Bone marrow (tissue), 2 donors: ENCODE measurements at regions not wholly inside any gene's neighbourhood (a gene's known extent, or its start where the extent isn't known, plus 50 kb on each side); places are given as distances from the start of the nearest gene placed in this dataset.
"Not testable (repeated sequence)": the region's sequence is repeated elsewhere in the genome, so short reads cannot be mapped to it uniquely, and the experiment has no call there.

Experiments
- DNase-seq, 2 donors: peaks; one replicate each; lab custom pipeline; 2025; lab: John Stamatoyannopoulos, UW

DNA sequence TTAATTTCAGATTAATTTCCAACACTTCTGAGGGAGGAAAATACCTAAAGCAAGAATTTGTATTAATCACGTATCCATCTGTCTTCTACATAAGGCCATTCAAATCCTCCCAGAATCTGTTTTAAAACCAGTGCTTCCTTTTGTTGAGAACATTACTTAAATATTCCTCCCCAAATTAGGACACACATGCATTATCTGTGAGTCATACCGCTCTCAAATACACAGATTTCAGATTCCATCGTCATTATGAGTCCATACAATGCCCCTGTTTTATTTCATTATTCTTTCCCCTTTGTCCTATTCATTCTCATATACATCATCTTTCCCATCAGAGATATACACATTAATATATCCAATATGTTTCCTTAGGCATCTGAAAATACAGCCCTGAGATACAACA, 57.3 kb upstream of the PRSS12 start:
- DNase-seq, result no peak

- no peak for DNase-seq
Observed at GRCh38 chr4:118417325-118417724, 64.5 kb upstream of the PRSS12 start.

GRCh38 chr4:118417800-118418199, 65.0 kb upstream of the PRSS12 start:
- DNase-seq, result not testable (repeated sequence)

DNA sequence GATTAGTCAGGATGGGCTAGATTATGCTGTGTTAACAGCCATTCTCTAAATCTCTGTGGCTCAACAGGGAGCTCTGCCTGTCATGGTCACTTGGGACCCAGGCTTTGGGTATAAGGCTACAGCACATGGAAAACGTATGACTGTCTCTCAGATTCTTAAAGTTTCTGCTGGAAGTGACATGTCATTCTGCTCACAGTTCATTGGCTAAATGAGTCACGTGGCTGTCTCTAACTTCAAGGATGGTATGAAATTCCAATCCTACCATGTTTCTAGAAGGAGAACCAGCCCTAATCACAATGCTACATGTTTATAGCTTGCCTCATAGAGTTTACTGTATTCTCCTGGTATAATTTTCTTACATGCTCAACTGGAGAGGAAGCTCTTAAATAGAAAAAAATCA, 65.6 kb upstream of the PRSS12 start:
- not testable (repeated sequence) for DNase-seq

DNA sequence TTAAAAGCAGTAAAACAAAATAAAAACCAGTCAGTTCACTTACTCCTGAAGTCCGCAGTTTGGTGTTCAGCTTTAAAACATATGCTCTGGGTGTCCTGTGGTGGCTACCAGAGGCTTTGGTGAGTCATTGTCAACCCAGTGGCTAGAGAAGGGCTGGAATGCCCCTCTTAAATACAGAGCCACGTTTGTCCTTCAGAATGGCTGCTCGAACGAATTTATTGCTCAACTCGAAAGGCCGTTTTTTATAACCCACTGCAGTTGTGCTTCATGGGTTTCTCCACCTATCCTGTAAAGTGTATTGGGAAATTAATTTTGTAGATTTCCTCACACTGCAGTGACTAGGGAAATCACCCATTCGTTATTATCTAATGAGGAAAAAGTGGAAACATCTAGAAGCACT, 66.8 kb upstream of the PRSS12 start:
- DNase-seq, result not testable (repeated sequence)

DNA sequence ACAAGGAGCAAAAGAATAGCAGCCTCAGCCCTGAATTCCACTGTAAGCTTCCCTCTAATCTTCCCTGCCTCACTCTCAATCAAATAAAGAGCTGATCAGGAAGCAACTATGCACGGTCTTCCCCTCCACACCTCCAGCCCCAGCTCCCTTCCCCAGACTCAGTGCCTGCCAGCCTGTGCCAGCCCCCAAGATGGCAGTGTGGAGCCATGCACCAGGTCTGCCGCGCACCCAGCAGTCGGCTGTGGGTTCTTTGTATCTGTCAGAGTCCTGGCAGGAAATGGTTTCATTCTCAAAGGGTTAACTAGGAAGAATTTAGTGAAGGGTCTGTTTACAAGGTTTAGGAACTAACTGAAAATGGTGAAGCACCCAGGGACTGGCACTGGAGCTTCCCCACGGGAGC, 71.3 kb upstream of the PRSS12 start:
- not testable (repeated sequence) for DNase-seq

DNA sequence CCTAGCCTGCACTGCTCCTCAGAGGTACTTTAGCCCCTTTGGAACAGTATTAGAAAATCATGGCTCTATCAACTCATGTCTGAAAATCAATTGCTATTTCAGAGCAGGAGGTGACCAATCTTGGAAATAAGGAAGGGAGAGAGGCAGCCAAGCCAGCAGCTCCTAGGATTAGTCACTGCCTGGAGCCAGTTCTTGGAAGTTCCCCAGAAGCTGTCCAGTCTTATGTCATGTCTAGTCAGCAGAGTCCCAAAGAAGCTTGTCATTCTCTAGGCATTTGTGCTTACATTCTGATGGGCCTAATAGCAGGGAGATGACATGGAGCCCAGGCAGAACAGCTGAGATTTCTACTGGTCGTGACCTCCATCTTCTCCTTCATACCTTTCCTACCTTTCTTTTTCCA, 76.1 kb upstream of the PRSS12 start:
- DNase-seq, result not testable (repeated sequence)

- not testable (repeated sequence) for DNase-seq
Observed at GRCh38 chr4:118432359-118432758, 79.6 kb upstream of the PRSS12 start.

DNA sequence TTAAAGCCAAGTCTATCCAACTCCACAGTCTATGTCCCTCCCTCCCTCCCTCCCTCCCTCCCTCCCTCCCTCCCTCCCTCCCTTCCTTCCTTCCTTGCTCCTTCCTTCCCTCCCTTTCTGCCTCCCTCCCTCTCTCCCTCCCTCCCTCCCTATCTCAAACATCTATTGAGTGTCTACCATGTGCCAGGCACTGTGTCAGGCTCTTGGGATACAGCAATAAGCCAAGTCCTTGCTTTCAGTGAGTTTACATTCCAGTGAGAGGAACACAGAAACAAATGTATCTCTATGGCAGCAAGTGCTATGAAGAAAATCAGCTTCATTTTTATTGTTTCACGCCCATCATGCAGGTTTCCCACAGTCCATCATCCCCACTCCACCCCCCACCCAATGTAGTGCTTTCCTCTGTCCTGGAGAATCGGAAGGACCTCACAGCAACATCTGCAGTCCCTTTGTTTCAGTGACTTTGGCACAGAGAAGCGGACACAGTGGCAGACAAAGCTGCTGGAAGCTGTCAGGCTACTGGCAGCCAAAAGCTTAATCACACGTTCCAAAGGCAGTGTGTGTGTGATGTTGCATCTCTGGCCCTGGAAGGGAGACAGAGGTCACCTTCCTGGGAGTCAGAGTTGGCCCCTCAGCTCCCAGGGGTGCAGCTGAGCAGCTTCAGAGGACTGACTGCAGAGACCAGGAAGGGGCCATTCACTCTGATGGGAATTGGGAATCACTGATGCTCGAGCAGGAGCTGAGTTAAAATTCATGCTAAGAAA, 81.0 kb upstream of the PRSS12 start:
- DNase-seq, result not testable (repeated sequence)

DNA sequence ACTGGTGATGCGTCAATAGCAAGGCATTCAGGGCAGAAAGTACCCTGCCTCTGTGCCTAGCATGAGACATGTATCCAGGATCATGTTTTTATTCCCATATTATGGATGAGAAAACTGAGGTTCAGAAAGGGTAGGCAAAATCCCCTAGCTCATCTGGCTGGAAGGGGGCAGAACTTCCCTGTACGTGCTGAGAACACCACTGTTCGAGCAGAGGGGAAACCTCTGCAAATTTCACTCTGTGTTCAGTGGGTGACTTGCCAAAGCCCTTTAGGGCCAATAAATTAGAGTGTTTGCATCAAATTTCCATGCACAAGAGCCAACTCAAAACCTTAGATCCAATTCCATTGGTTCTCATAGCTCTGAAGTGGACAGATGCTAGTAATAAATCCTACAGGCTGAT, 82.6 kb upstream of the PRSS12 start:
- not testable (repeated sequence) for DNase-seq

- DNase-seq, result not testable (repeated sequence)
Observed at GRCh38 chr4:118442115-118442837, 89.5 kb upstream of the PRSS12 start.

- DNase-seq, result not testable (repeated sequence)
Observed at GRCh38 chr4:118447397-118447796, 94.6 kb upstream of the PRSS12 start.

- DNase-seq, result not testable (repeated sequence)
Observed at GRCh38 chr4:118454857-118455256, 102.1 kb upstream of the PRSS12 start.

GRCh38 chr4:118461435-118461834, 108.6 kb upstream of the PRSS12 start:
- DNase-seq, result not testable (repeated sequence)

- DNase-seq, result not testable (repeated sequence)
Observed at GRCh38 chr4:118465831-118466230, 113.0 kb upstream of the PRSS12 start.

- DNase-seq, result not testable (repeated sequence)
Observed at GRCh38 chr4:118474001-118474626, 121.3 kb upstream of the PRSS12 start.

GRCh38 chr4:118474771-118475170, 122.0 kb upstream of the PRSS12 start:
- DNase-seq, result not testable (repeated sequence)

GRCh38 chr4:118475901-118476300, 123.1 kb upstream of the PRSS12 start:
- not testable (repeated sequence) for DNase-seq

GRCh38 chr4:118477826-118478225, 125.0 kb upstream of the PRSS12 start:
- DNase-seq, result not testable (repeated sequence)

DNA sequence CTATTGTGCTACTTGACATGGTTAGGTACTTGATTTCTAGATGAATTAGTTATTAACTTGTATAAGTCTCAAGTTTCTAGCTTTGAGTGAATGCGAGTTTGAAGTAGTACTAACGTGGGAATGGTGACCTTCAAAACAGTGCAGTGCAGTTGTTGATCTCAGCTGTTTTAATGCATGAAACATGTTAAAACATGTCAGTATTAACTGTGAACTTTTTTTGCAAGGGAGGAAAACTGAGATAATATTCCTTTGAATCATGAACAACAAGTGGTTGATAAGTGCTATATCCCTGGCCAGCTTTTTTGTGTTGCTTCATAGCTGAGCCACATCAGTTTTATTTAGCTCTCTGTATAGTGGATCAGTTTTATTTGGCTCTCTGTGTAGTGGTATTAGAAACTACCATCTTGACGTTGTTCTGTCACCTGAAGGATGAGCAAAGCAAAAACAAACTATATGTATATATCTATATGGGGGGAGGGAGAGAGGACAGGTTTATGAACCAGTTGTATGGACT, 133.1 kb upstream of the PRSS12 start:
- DNase-seq, result not testable (repeated sequence)

DNA sequence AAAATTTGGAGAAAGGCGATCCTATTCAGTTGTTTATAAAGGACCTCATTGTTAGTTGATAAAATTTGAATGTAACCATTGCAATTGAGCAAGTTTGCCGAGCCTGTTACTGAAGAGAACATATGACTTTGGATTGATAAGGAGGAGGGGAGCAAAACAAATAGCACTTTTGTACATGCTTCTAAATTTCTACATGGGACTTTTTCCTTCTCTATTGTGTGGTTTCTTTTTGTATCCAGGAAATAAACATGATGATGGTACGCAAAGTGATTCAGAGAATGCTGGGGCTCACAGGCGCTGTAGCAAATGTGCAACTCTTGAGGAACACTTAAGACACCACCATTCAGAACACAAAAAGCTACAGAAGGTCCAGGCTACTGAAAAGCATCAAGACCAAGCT, 140.2 kb upstream of the PRSS12 start:
- not testable (repeated sequence) for DNase-seq

- DNase-seq, result not testable (repeated sequence)
Observed at GRCh38 chr4:118494437-118494836, 141.6 kb upstream of the PRSS12 start.
